ENCODE measurements at regions not wholly inside any gene's neighbourhood (a gene's known extent, or its start where the extent isn't known, plus 50 kb on each side); places are given as distances from the start of the nearest gene placed in this dataset.

DNA sequence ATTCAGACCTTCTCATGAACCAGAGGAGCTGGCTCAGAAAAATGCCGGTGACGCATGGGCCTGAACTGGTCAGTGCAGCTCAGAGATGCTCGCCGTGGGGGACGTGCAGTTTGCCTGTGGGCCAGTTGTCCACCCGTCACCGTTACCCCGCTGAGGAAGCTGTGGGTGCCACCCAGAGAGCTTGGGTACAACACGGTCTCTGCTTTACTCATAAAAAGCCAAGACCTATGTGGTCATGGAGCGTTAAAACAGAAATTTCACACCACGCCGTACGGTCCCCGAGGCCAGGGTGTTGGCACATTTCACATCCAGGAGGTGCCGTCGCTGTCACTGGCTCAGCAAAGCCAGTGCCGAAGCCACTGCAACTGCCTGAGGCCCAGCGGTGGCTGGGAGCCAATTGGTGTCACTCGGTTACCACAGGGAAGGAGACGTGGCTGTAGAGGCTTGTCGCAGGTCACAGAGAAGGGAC, 120.9 kb downstream of the METRNL start:
- TF ChIP-seq, protein P1, sequence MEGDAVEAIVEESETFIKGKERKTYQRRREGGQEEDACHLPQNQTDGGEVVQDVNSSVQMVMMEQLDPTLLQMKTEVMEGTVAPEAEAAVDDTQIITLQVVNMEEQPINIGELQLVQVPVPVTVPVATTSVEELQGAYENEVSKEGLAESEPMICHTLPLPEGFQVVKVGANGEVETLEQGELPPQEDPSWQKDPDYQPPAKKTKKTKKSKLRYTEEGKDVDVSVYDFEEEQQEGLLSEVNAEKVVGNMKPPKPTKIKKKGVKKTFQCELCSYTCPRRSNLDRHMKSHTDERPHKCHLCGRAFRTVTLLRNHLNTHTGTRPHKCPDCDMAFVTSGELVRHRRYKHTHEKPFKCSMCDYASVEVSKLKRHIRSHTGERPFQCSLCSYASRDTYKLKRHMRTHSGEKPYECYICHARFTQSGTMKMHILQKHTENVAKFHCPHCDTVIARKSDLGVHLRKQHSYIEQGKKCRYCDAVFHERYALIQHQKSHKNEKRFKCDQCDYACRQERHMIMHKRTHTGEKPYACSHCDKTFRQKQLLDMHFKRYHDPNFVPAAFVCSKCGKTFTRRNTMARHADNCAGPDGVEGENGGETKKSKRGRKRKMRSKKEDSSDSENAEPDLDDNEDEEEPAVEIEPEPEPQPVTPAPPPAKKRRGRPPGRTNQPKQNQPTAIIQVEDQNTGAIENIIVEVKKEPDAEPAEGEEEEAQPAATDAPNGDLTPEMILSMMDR (IDR thresholded peaks at IDR 0.05) = no peak
- TF ChIP-seq POLR2A (IDR thresholded peaks at IDR 0.05) = no peak
